Fibroblast of gingiva (primary cell): ENCODE measurements at regions not wholly inside any gene's neighbourhood (a gene's known extent, or its start where the extent isn't known, plus 50 kb on each side); places are given as distances from the start of the nearest gene placed in this dataset.
"Not testable (repeated sequence)": the region's sequence is repeated elsewhere in the genome, so short reads cannot be mapped to it uniquely, and the experiment has no call there.

Experiments used
- DNase-seq: peaks from one replicate; pipeline ENCODE4 v3.0.0-alpha.2; 2011; ENCODE audit warnings: low read depth

GRCh38 chr5:17828681-17829080 is 194.4 kb downstream of the TAF11L14 start:
- DNase-seq: peak; percentile 18

- DNase-seq: no peak
These were observed 195.2 kb downstream of the TAF11L14 start for GRCh38 chr5:17829456-17829855.

- DNase-seq: no peak
These were observed 197.0 kb downstream of the TAF11L14 start for GRCh38 chr5:17831279-17831678.

- no peak for DNase-seq
These were observed 198.9 kb downstream of the TAF11L14 start for GRCh38 chr5:17832949-17833745.

GRCh38 chr5:17837757-17838156 is 203.5 kb downstream of the TAF11L14 start:
- no peak for DNase-seq

GRCh38 chr5:17838469-17838868 is 204.2 kb downstream of the TAF11L14 start:
- DNase-seq: no peak

GRCh38 chr5:17839848-17840247 is 205.6 kb downstream of the TAF11L14 start:
- peak; percentile 41 for DNase-seq

GRCh38 chr5:17846496-17846895 is 212.2 kb downstream of the TAF11L14 start:
- DNase-seq: no peak

GRCh38 chr5:17847286-17847685 is 213.0 kb downstream of the TAF11L14 start:
- no peak for DNase-seq

GRCh38 chr5:17852111-17852510 is 217.9 kb downstream of the TAF11L14 start:
- DNase-seq: no peak

- no peak for DNase-seq
These were observed 218.5 kb downstream of the TAF11L14 start for GRCh38 chr5:17852740-17853139.

GRCh38 chr5:17854901-17855300 is 220.6 kb downstream of the TAF11L14 start:
- no peak for DNase-seq

- DNase-seq: peak; percentile 24
These were observed 226.5 kb downstream of the TAF11L14 start for GRCh38 chr5:17860660-17861315.

GRCh38 chr5:17864903-17865302 is 230.6 kb downstream of the TAF11L14 start:
- not testable (repeated sequence) for DNase-seq

GRCh38 chr5:17865966-17866365 is 231.7 kb downstream of the TAF11L14 start:
- DNase-seq: peak; percentile 73

- DNase-seq: no peak
These were observed 237.9 kb downstream of the TAF11L14 start for GRCh38 chr5:17872204-17872603.

GRCh38 chr5:17878541-17878940 is 244.3 kb downstream of the TAF11L14 start:
- DNase-seq: no peak

- no peak for DNase-seq
These were observed 245.0 kb downstream of the TAF11L14 start for GRCh38 chr5:17879276-17879675.

GRCh38 chr5:17880869-17881268 is 246.6 kb downstream of the TAF11L14 start:
- DNase-seq: no peak

GRCh38 chr5:17882760-17883488 is 248.7 kb downstream of the TAF11L14 start:
- DNase-seq: no peak

- no peak for DNase-seq
These were observed 253.9 kb downstream of the TAF11L14 start for GRCh38 chr5:17888155-17888554.

- DNase-seq: no peak
These were observed 256.2 kb downstream of the TAF11L14 start for GRCh38 chr5:17890501-17890900.

GRCh38 chr5:17891881-17892280 is 257.6 kb downstream of the TAF11L14 start:
- DNase-seq: no peak
